Heart left ventricle (tissue), 13 donors: ENCODE measurements at regions not wholly inside any gene's neighbourhood (a gene's known extent, or its start where the extent isn't known, plus 50 kb on each side); places are given as distances from the start of the nearest gene placed in this dataset.

ENCODE experiments used
- POLR2A ChIP-seq, 2 donors: fragments of 450-650 bp; IDR thresholded peaks; one replicate each; pipeline ENCODE4 v1.6.1; 2017; ENCODE audit warnings: antibody characterized with exemption in 2 of 2, mild to moderate bottlenecking in 2 of 2, moderate library complexity in 2 of 2
- TF ChIP-seq, protein P1 (sequence below), 12 donors: fragments of 200-600 bp; sonication (generic) in 4 of 12; IDR thresholded peaks; one replicate each; pipeline versions ENCODE4 v1.5.0 to v1.8.0; 2018 to 2022; ENCODE audit warnings: antibody characterized with exemption in 12 of 12, mild to moderate bottlenecking in 5 of 12
- donor health status: ischemic (EF 13 %, LVEDD 7.1; RV severe dilation, severe dysfunction).
- donor health status: DM: no; HTN: yes; CAD: no.
- donor health status: DM: no; HTN: no; CAD: no.
- donor health status: ischemic (EF 25% LVEDD 6.9; RV normal size, moderate dysfunction).
- donor health status: ischemic (EF 25% LVEDD 5.7; RV mildly dilated, moderate dysfunction).
- donor health status: ischemic (EF 35%, LVEDD 5.7; RV mildly dilated, moderate dysfunction).
- donor health status: nonischemic (EF 11% LVEDD 7.7; RV severe dilation, severe dysfunction).
- donor health status: DM: yes; HTN: yes; CAD: no.
- donor health status: PGD.
- donor health status: ischemic (EF 29% LVEDD 5.4; RV normal size, mild dysfunction).
- donor health status: nonischemic (EF 23%, LVEDD 6.1; RV moderate dilation, normal function).

DNA sequence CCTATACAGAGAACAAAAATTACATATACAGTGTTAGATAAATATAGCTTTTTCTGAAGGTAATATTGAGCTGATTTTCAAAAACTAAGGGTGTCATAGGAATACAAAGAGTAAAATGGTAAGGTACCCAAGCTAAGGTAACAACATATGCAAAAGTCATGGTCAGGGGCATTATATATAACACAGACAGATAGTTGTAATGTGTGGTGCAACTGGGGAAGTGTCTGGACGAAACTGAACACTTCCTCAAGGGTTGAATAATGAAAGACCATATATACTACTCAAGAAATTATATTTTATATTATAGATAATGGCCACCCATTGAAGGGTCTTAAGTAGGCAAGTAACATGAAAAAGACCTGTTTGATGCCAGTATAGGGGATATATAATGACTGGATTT, 262.1 kb upstream of the CXXC4 start:
- TF ChIP-seq, protein P1, sequence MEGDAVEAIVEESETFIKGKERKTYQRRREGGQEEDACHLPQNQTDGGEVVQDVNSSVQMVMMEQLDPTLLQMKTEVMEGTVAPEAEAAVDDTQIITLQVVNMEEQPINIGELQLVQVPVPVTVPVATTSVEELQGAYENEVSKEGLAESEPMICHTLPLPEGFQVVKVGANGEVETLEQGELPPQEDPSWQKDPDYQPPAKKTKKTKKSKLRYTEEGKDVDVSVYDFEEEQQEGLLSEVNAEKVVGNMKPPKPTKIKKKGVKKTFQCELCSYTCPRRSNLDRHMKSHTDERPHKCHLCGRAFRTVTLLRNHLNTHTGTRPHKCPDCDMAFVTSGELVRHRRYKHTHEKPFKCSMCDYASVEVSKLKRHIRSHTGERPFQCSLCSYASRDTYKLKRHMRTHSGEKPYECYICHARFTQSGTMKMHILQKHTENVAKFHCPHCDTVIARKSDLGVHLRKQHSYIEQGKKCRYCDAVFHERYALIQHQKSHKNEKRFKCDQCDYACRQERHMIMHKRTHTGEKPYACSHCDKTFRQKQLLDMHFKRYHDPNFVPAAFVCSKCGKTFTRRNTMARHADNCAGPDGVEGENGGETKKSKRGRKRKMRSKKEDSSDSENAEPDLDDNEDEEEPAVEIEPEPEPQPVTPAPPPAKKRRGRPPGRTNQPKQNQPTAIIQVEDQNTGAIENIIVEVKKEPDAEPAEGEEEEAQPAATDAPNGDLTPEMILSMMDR (IDR thresholded peaks at IDR 0.05) = no peak
- TF ChIP-seq POLR2A (IDR thresholded peaks at IDR 0.05) = no peak
